ENCODE measurements at regions not wholly inside any gene's neighbourhood (a gene's known extent, or its start where the extent isn't known, plus 50 kb on each side); places are given as distances from the start of the nearest gene placed in this dataset.

GRCh38 chr20:12763406-12763805 is 245.4 kb upstream of the SPTLC3 start:
- DNase-seq: no peak

GRCh38 chr20:12764053-12764452 is 244.7 kb upstream of the SPTLC3 start:
- no peak for DNase-seq

- DNase-seq: no peak
Observed at GRCh38 chr20:12764851-12765250, 243.9 kb upstream of the SPTLC3 start.

GRCh38 chr20:12773936-12774335 is 234.8 kb upstream of the SPTLC3 start:
- DNase-seq: no peak

- DNase-seq: no peak
Observed at GRCh38 chr20:12775041-12775440, 233.7 kb upstream of the SPTLC3 start.

- DNase-seq: no peak
Observed at GRCh38 chr20:12777016-12777415, 231.8 kb upstream of the SPTLC3 start.

- DNase-seq: no peak
Observed at GRCh38 chr20:12786276-12786675, 222.5 kb upstream of the SPTLC3 start.

GRCh38 chr20:12788632-12789299 is 220.0 kb upstream of the SPTLC3 start:
- DNase-seq: no peak

- no peak for DNase-seq
Observed at GRCh38 chr20:12790859-12791258, 217.9 kb upstream of the SPTLC3 start.

GRCh38 chr20:12798286-12798685 is 210.5 kb upstream of the SPTLC3 start:
- DNase-seq: no peak

- no peak for DNase-seq
Observed at GRCh38 chr20:12808006-12808567, 200.7 kb upstream of the SPTLC3 start.

GRCh38 chr20:12815231-12815768 is 193.5 kb upstream of the SPTLC3 start:
- DNase-seq: no peak

- no peak for DNase-seq
Observed at GRCh38 chr20:12815778-12816408, 192.9 kb upstream of the SPTLC3 start.

- DNase-seq: no peak
Observed at GRCh38 chr20:12821249-12821648, 187.5 kb upstream of the SPTLC3 start.

- no peak for DNase-seq
Observed at GRCh38 chr20:12823734-12824133, 185.0 kb upstream of the SPTLC3 start.

- DNase-seq: no peak
Observed at GRCh38 chr20:12824328-12825225, 184.2 kb upstream of the SPTLC3 start.

GRCh38 chr20:12825226-12825595 is 183.6 kb upstream of the SPTLC3 start:
- DNase-seq: no peak

GRCh38 chr20:12827816-12828385 is 180.9 kb upstream of the SPTLC3 start:
- DNase-seq: no peak

GRCh38 chr20:12829170-12829569 is 179.6 kb upstream of the SPTLC3 start:
- DNase-seq: no peak

- DNase-seq: no peak
Observed at GRCh38 chr20:12833861-12834260, 174.9 kb upstream of the SPTLC3 start.

GRCh38 chr20:12835999-12836398 is 172.8 kb upstream of the SPTLC3 start:
- DNase-seq: no peak

- DNase-seq: no peak
Observed at GRCh38 chr20:12837646-12838045, 171.1 kb upstream of the SPTLC3 start.

All from NCI-H1105 (cell line).